Fibroblast of pulmonary artery (primary cell): ENCODE measurements at regions not wholly inside any gene's neighbourhood (a gene's known extent, or its start where the extent isn't known, plus 50 kb on each side); places are given as distances from the start of the nearest gene placed in this dataset.
"Not testable (repeated sequence)": the region's sequence is repeated elsewhere in the genome, so short reads cannot be mapped to it uniquely, and the experiment has no call there.

Source experiments
- DNase-seq: peaks from one replicate; pipeline ENCODE4 v3.0.0-alpha.2; 2010; ENCODE audit warnings: low read depth
- H3K4me3 ChIP-seq: replicated peaks from 2 replicates; pipeline ENCODE4 v1.5.1; 2011; ENCODE audit warnings: low read depth, mild to moderate bottlenecking, control low read depth, low read length, moderate library complexity
- TF ChIP-seq, protein P1 (sequence below): IDR thresholded peaks from 2 replicates; pipeline ENCODE4 v1.5.1; 2011; ENCODE audit warnings: mild to moderate bottlenecking, control low read depth, low read length, inconsistent platforms; ENCODE audit errors: missing control alignments

DNA sequence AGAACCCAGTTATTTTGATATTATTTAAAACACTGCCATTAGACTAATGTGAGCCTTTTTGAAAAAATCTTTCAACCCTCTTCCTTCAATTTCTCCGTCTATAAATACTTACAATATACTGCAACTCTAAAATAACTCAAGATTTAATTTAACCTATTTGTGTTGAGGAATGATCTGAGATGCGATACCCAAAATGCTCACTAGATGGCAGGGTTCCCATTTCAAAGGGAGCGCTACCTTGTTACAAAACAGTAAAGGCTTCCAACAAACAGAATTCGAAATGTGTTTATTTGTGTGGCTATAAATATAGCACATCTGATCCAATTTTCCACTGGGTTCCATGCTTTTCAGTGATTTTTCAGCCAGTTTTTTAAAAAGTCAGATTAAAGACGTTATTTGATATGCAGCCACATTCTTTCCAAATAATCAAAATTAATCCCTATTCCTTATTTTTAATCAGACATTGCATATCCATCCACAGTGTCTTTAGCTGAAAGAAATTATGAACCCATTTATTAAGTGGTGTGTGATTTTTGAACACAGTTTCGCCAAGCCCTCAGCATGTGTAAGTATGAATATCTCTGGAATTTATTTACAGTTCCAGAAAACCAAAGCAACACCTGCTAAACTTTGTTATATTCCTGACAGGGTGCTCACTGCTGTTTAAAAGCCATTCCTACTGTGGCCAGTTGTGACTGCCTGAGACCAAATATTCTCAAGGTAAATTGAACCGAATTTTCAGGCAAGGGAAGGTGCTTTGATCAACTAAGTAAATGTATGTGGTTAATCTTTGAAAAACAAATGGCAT lies 668.0 kb upstream of the LCORL start:
- DNase-seq, result peak; percentile 82
- TF ChIP-seq, protein P1, sequence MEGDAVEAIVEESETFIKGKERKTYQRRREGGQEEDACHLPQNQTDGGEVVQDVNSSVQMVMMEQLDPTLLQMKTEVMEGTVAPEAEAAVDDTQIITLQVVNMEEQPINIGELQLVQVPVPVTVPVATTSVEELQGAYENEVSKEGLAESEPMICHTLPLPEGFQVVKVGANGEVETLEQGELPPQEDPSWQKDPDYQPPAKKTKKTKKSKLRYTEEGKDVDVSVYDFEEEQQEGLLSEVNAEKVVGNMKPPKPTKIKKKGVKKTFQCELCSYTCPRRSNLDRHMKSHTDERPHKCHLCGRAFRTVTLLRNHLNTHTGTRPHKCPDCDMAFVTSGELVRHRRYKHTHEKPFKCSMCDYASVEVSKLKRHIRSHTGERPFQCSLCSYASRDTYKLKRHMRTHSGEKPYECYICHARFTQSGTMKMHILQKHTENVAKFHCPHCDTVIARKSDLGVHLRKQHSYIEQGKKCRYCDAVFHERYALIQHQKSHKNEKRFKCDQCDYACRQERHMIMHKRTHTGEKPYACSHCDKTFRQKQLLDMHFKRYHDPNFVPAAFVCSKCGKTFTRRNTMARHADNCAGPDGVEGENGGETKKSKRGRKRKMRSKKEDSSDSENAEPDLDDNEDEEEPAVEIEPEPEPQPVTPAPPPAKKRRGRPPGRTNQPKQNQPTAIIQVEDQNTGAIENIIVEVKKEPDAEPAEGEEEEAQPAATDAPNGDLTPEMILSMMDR, result peak; percentile 92
- no peak overlapping the region for H3K4me3 ChIP-seq

DNA sequence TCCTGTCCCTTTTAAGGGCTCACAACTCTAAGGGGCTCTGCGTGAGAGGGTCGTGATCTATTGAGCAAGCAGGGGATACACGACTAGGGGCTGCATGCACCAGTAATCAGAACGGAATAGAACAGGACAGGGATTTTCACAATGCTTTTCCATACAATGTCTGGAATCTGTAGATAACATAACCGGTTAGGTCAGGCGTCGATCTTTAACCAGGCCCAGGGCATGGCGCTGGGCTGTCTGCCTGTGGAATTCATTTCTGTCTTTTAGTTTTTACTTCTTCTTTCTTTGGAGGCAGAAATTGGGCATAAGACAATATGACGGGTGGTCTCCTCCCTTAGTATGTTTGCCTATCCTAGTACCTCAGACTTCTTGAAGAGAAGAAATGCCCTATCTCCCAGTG lies 666.8 kb upstream of the LCORL start:
- not testable (repeated sequence) for DNase-seq

DNA sequence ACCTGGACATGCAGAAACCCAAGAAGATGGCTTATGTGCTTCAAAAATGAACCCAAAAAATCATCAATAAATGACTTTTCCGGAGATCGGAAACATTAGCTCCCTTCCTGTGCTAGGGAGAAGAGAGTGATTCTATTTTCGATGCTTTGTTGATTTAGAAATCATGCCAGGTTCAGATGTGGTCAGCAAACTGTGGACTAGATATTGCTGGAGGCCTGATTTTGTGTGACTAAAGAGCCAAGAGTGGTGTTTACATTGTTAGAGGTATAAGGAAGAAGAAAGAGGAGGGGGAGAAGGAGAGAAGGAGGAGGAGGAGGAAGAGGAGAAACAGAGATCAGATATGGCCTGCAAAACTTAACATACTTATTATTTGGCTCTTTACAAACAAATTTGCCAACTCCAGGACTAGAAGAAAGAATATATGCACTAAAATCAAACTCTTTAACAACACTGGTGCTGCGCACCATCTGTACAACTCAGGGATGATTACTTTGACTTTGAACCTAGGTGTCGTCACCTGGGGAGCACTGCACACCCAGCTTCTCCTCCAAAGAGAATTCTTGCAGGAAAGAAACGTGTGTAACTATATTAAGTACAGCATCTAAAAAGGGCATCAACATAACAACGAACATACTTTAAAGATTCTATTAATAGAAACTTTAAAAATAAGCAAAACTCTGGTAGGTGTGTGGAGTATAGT lies 664.9 kb upstream of the LCORL start:
- TF ChIP-seq, protein P1, result no peak
- no peak overlapping the region for H3K4me3 ChIP-seq
- no peak for DNase-seq

More for the DNA sequence above, 666.8 kb upstream of the LCORL start:
- H3K4me3 ChIP-seq, result not testable (repeated sequence)

DNA sequence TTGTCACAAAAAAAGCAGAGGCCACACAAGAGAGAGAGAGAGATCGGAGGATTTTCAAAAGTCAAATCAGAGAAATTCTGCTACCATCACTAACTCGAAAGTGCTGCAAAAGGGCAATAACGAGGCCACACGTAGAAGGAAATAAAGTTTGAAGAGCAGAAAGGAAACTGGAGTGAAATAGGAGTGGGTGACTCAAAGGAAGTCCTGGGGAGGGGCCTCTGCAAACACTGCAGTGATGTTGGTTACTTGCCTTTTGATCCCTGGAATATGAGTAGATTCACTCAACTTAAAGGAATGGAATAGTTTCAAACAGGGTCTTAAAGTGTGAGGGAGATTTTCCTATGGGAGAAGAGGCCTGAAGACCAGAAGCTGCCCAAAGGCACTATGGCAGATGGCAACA lies 663.4 kb upstream of the LCORL start:
- no peak for DNase-seq
- TF ChIP-seq, protein P1, result no peak
- H3K4me3 ChIP-seq, result no peak overlapping the region

DNA sequence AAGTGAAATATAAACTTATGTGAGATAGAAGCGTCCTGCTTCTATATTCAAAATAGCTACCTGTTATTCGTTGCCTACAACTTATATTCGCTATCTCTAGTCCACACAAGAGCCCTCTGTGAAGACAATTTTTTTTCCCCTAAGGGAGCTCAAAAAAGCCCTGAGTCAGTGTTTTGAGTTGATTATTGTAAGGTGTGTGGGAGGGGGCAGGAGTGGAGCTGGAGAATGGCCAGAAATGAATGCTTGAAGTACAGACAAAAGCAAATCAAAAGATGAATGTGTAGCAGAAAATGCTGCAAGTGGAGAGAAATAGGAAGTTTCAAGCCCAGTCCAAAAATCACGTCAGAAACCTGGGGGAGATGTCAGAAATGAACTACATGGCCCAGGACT lies 655.0 kb upstream of the LCORL start:
- no peak overlapping the region for H3K4me3 ChIP-seq
- no peak for DNase-seq
- TF ChIP-seq, protein P1, result no peak

DNA sequence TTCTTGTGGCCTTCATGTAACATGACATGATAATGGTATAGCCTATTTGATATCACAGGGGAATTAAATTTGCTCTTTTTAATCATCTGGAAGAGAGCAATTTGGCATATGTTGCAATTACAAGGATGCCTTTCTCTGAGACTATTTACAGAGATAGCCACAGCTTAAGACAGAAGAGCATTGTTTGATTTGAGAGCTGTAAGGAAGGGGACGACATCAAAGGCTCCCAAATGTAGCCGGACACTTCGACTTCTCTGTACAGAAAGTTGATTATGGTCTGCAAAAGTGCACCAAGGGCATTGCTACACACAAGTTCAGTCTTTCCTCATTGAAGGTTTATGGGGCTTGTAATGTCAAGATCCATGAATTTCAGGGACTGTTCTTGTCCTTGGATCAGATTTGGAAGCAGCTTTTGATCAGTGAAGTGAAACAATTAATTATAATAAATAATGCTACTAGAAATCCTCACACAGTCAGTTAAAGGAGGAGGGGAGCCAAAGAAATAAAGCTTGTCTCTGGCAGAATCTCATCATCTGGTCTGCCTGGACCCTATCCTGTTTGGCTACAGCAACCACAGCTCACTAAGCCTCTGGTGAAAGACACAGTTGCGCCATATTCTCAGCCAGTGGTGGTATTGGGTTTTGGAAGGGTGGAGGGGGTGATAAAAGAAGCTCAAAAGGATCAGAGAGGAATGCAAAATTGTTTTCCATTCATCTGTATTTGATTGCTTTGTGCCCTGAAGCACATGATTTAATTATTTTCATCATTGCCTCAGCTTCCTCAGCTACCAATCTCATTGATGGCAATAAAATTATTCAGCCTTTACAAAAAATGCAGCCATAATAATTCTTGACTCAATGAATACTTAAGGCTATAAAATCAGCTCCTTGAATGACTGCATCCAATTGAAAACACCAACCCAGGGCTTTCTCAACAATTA lies 654.3 kb upstream of the LCORL start:
- H3K4me3 ChIP-seq, result no peak overlapping the region
- TF ChIP-seq, protein P1, result no peak
- no peak for DNase-seq

DNA sequence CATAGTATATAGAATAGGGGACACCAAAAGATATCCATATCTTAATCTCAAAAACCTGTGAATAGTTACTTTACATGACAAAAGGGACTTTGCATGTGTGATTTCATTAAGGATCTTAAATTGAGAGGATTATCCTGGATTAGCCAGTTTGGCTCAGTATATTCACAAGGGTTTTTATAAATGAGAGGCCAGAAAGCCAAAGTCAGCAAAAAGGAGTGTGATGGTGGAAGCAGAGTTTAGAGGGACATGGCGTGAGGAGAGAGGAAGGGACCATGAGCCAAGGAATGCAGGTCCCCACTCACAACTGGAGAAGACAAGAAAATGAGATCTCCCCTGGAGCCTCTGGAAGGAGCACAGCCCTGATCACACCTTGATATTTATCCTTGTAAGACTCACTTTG lies 648.5 kb upstream of the LCORL start:
- TF ChIP-seq, protein P1, result no peak
- no peak overlapping the region for H3K4me3 ChIP-seq

More for the DNA sequence above, 648.5 kb upstream of the LCORL start:
- no peak for DNase-seq
